NB4 (cell line): ENCODE measurements at regions not wholly inside any gene's neighbourhood (a gene's known extent, or its start where the extent isn't known, plus 50 kb on each side); places are given as distances from the start of the nearest gene placed in this dataset.

Source experiments
- CTCF ChIP-seq: IDR thresholded peaks from one replicate; pipeline ENCODE4 v1.5.1; 2012; ENCODE audit warnings: low read depth, low read length
- MAX ChIP-seq: IDR thresholded peaks from 2 replicates; pipeline ENCODE4 v1.6.1; 2011; ENCODE audit warnings: low read depth, low read length
- MYC ChIP-seq: IDR thresholded peaks from 2 replicates; pipeline ENCODE4 v1.6.1; 2011; ENCODE audit warnings: low read depth, low read length
- POLR2A ChIP-seq: IDR thresholded peaks from 2 replicates; pipeline ENCODE4 v1.6.1; 2011; ENCODE audit warnings: mild to moderate bottlenecking; ENCODE audit not compliant: insufficient read length; ENCODE audit errors: extremely low read depth

- no peak for TF ChIP-seq CTCF
- no peak for TF ChIP-seq MAX
- no peak for TF ChIP-seq POLR2A
- no peak for TF ChIP-seq MYC
Measured at GRCh38 chr5:109573256-109573655, 116.5 kb upstream of the MAN2A1 start.
